Thyroid gland (tissue), 4 donors: ENCODE measurements at regions not wholly inside any gene's neighbourhood (a gene's known extent, or its start where the extent isn't known, plus 50 kb on each side); places are given as distances from the start of the nearest gene placed in this dataset.
A peak's percentile ranks its signal among the peaks of the same experiment; 100 is the strongest.
"Not testable (repeated sequence)": the region's sequence is repeated elsewhere in the genome, so short reads cannot be mapped to it uniquely, and the experiment has no call there.

ENCODE experiments used
- DNase-seq, 2 donors: peaks; one replicate each; pipeline ENCODE4 v3.0.0-alpha.2; 2019
- H3K27ac ChIP-seq, 3 donors: fragments of 200-600 bp; sonication (generic); 1 replicate in 2 of 3; 2 replicates in 1 of 3; pipeline ENCODE4 v1.5.1; 2016 to 2019; ENCODE audit warnings: mild to moderate bottlenecking in 1 of 3, moderate library complexity in 1 of 3
- H3K27me3 ChIP-seq: fragments of 200-600 bp; sonication (generic); one replicate; pipeline ENCODE4 v1.5.1; 2019
- H3K36me3 ChIP-seq, 2 donors: fragments of 200-600 bp; sonication (generic); one replicate each; pipeline ENCODE4 v1.5.1; 2016 to 2019
- H3K4me1 ChIP-seq, 2 donors: fragments of 200-600 bp; sonication (generic); one replicate each; pipeline ENCODE4 v1.5.1; 2017 to 2019
- H3K4me3 ChIP-seq, 3 donors: fragments of 200-600 bp; sonication (generic); replicated peaks in 1 of 3; 1 replicate in 2 of 3; 2 replicates in 1 of 3; pipeline ENCODE4 v1.5.1; 2016; ENCODE audit warnings: mild to moderate bottlenecking in 1 of 3
- H3K9me3 ChIP-seq: fragments of 200-600 bp; sonication (generic); one replicate; pipeline ENCODE4 v1.5.1; 2017
- CTCF ChIP-seq, 6 experiments: fragments of 200-600 bp in 3 of 6; fragments of 450-650 bp in 3 of 6; sonication (generic) in 3 of 6; IDR thresholded peaks; one replicate each; pipeline ENCODE4 v1.5.1; 2016 to 2019; ENCODE audit warnings: antibody characterized with exemption in 6 of 6, mild to moderate bottlenecking in 2 of 6, inconsistent platforms in 1 of 6, moderate library complexity in 1 of 6
- POLR2A ChIP-seq, 2 donors: fragments of 450-650 bp; IDR thresholded peaks; one replicate each; pipeline ENCODE4 v1.6.1; 2017; ENCODE audit warnings: antibody characterized with exemption in 2 of 2, mild to moderate bottlenecking in 2 of 2, moderate library complexity in 1 of 2
- WGBS, 2 donors: methylation state at CpG; one replicate each; pipeline ENCODE4 v1.1.5; 2017; 5-methylcytosine and 5-hydroxymethylcytosine counted together
- intact Hi-C: fragments of 100-400 bp; cut with DNase I; formaldehyde crosslinking; loops from one replicate; pipeline ENCODE4 v1.15.1; 2023

GRCh38 chr6:40841721-40842120, 197.3 kb downstream of the UNC5CL start:
- WGBS, 2 donors = 96 to 98% methylated on average over 2 of the region's 2 CpGs
- no peak overlapping the region for H3K27ac ChIP-seq

GRCh38 chr6:40832691-40833090, 206.3 kb downstream of the UNC5CL start:
- DNase-seq = no peak
- TF ChIP-seq POLR2A (IDR thresholded peaks at IDR 0.05) = no peak
- no peak for TF ChIP-seq CTCF (IDR thresholded peaks at IDR 0.05)
- Histone ChIP-seq H3K27ac (no peak overlapping the region), H3K27me3 (no peaks in the 10 kb centered on the region), H3K4me3 (no peak overlapping the region), H3K4me1 (no peaks in the 10 kb centered on the region), H3K36me3 (no peaks in the 10 kb centered on the region), H3K9me3 (no peaks in the 10 kb centered on the region)
- intact Hi-C loops = no loop called here
- WGBS, 2 donors = 73 to 82% methylated on average over 4 of the region's 4 CpGs

More at GRCh38 chr6:40841721-40842120, 197.3 kb downstream of the UNC5CL start:
- Histone ChIP-seq H3K4me1 (no peaks in the 10 kb centered on the region), H3K9me3 (no peaks in the 10 kb centered on the region), H3K4me3 (no peak overlapping the region), H3K27me3 (no peaks in the 10 kb centered on the region), H3K36me3 (no peaks in the 10 kb centered on the region)
- no peak for DNase-seq
- TF ChIP-seq POLR2A (IDR thresholded peaks at IDR 0.05) (no peak), CTCF (IDR thresholded peaks at IDR 0.05) (no peak)
- intact Hi-C loops = loop anchor here (5.0 kb wide), 1 partner anchor 514 kb away; no protein-coding TSS in a partner anchor

- no peak overlapping the region for H3K27ac ChIP-seq
- no peaks in the 10 kb centered on the region for H3K9me3 ChIP-seq
- no peak overlapping the region for H3K4me3 ChIP-seq
- no peak for DNase-seq
- intact Hi-C loops = no loop called here
- H3K36me3 ChIP-seq = no peaks in the 10 kb centered on the region
- H3K27me3 ChIP-seq = no peaks in the 10 kb centered on the region
- no peaks in the 10 kb centered on the region for H3K4me1 ChIP-seq
- WGBS, 2 donors = 84 to 89% methylated on average over 3 of the region's 3 CpGs
- no peak for TF ChIP-seq CTCF (IDR thresholded peaks at IDR 0.05)
- TF ChIP-seq POLR2A (IDR thresholded peaks at IDR 0.05) = no peak
These were observed 207.6 kb downstream of the UNC5CL start for GRCh38 chr6:40831381-40831780.

- Histone ChIP-seq H3K9me3 (no peaks in the 10 kb centered on the region), H3K27ac (no peak overlapping the region), H3K4me3 (no peak overlapping the region), H3K36me3 (no peaks in the 10 kb centered on the region), H3K4me1 (no peaks in the 10 kb centered on the region), H3K27me3 (no peaks in the 10 kb centered on the region)
- 68 to 79% methylated on average over 2 of the region's 2 CpGs for WGBS, 2 donors
- no peak for DNase-seq
- TF ChIP-seq POLR2A (IDR thresholded peaks at IDR 0.05) = no peak
- no peak for TF ChIP-seq CTCF (IDR thresholded peaks at IDR 0.05)
- intact Hi-C loops = loop anchor here (10.0 kb wide), 1 partner anchor 490 kb away; no protein-coding TSS in a partner anchor
These were observed 213.9 kb downstream of the UNC5CL start for GRCh38 chr6:40825102-40825501.

- intact Hi-C loops = loop anchor here (10.0 kb wide), 1 partner anchor 489 kb away; no protein-coding TSS in a partner anchor
- H3K4me1 ChIP-seq, H3K4me3 ChIP-seq, H3K27ac ChIP-seq, H3K27me3 ChIP-seq, H3K36me3 ChIP-seq, H3K9me3 ChIP-seq: not testable (repeated sequence)
- WGBS, 2 donors = 45 to 48% methylated on average over 12 of the region's 12 CpGs
- DNase-seq = peak; percentile 41 to 48
- peak in 5 of 6 experiments; percentile 19 to 54 (median 38) for TF ChIP-seq CTCF (IDR thresholded peaks at IDR 0.05)
These were observed 214.8 kb downstream of the UNC5CL start for GRCh38 chr6:40823917-40824891.
